WTC11 (cell line): ENCODE measurements at regions not wholly inside any gene's neighbourhood (a gene's known extent, or its start where the extent isn't known, plus 50 kb on each side); places are given as distances from the start of the nearest gene placed in this dataset.

Experiments
- ATAC-seq: fragments of 200-7000 bp; cut with Tn5 transposase; 2 replicates; pipeline ENCODE4 v1.10.0; 2021; ENCODE audit warnings: mild to moderate bottlenecking, moderate library complexity
- CTCF ChIA-PET: fragments of 300-600 bp; sonication (Branson Sonifier 250); formaldehyde crosslinking; loops from one replicate; lab custom pipeline; 2021; ENCODE audit warnings: antibody characterized with exemption; lab: Charles Lee
- POLR2A ChIA-PET: fragments of 350-600 bp; sonication (Branson Sonifier 250); formaldehyde crosslinking; loops from one replicate; lab custom pipeline; 2021; ENCODE audit warnings: antibody characterized with exemption; lab: Charles Lee
- DNase-seq: peaks from one replicate; pipeline ENCODE4 v3.0.0; 2021; ENCODE audit warnings: low spot score
- H3K27ac Mint-ChIP-seq: 2 replicates; pipeline ENCODE4 v1.8.0; 2021; ENCODE audit warnings: mixed read lengths
- H3K27me3 Mint-ChIP-seq: 2 replicates; pipeline ENCODE4 v1.8.0; 2021; ENCODE audit warnings: low read depth, mild to moderate bottlenecking, moderate library complexity, mixed read lengths
- H3K36me3 Mint-ChIP-seq: 2 replicates; pipeline ENCODE4 v1.8.0; 2021; ENCODE audit warnings: mixed read lengths
- H3K4me1 Mint-ChIP-seq: 2 replicates; pipeline ENCODE4 v1.8.0; 2022; ENCODE audit warnings: mixed read lengths
- H3K4me3 Mint-ChIP-seq: 2 replicates; pipeline ENCODE4 v1.8.0; 2021; ENCODE audit warnings: mild to moderate bottlenecking, moderate library complexity, mixed read lengths
- H3K9me3 Mint-ChIP-seq: 2 replicates; pipeline ENCODE4 v1.8.0; 2021; ENCODE audit warnings: mixed read lengths
- ATF1 ChIP-seq: sonication (generic); formaldehyde crosslinking; IDR thresholded peaks from 2 replicates; pipeline ENCODE4 v1.8.1; 2023; ENCODE audit warnings: mild to moderate bottlenecking, moderate library complexity, missing genetic modification reagents
- CREB1 ChIP-seq: sonication (generic); formaldehyde crosslinking; IDR thresholded peaks from 2 replicates; pipeline ENCODE4 v1.8.0; 2023; ENCODE audit warnings: mild to moderate bottlenecking, missing genetic modification reagents
- ESRRA ChIP-seq: sonication (generic); formaldehyde crosslinking; IDR thresholded peaks from 2 replicates; pipeline ENCODE4 v1.8.1; 2022; ENCODE audit warnings: mild to moderate bottlenecking, missing genetic modification reagents, borderline replicate concordance
- ETV6 ChIP-seq: sonication (generic); formaldehyde crosslinking; IDR thresholded peaks from 2 replicates; pipeline ENCODE4 v1.8.1; 2022; ENCODE audit warnings: mild to moderate bottlenecking, missing genetic modification reagents
- JAZF1 ChIP-seq: fragments of 250-450 bp; sonication (Bioruptor Pico); IDR thresholded peaks from 2 replicates; pipeline ENCODE4 v1.9.0; 2021; ENCODE audit warnings: moderate library complexity, mild to moderate bottlenecking, inconsistent platforms
- MXD4 ChIP-seq: fragments of 250-450 bp; sonication (Bioruptor Pico); IDR thresholded peaks from 2 replicates; pipeline ENCODE4 v1.8.0; 2021; ENCODE audit warnings: mild to moderate bottlenecking, moderate library complexity, borderline replicate concordance
- NFATC4 ChIP-seq: fragments of 250-450 bp; sonication (Bioruptor Pico); IDR thresholded peaks from 2 replicates; pipeline ENCODE4 v1.9.0; 2021; ENCODE audit warnings: mild to moderate bottlenecking
- OVOL2 ChIP-seq: fragments of 250-450 bp; sonication (Bioruptor Pico); IDR thresholded peaks from 2 replicates; pipeline ENCODE4 v1.9.0; 2021; ENCODE audit warnings: mild to moderate bottlenecking, borderline replicate concordance
- RORB ChIP-seq: fragments of 250-450 bp; sonication (Bioruptor Pico); IDR thresholded peaks from 2 replicates; pipeline ENCODE4 v1.9.0; 2021; ENCODE audit warnings: mild to moderate bottlenecking
- SP1 ChIP-seq: sonication (generic); formaldehyde crosslinking; conservative IDR thresholded peaks from 2 replicates; pipeline ENCODE4 v1.8.1; 2022; ENCODE audit warnings: missing genetic modification reagents
- TP53 ChIP-seq: sonication (generic); formaldehyde crosslinking; IDR thresholded peaks from 2 replicates; pipeline ENCODE4 v1.8.1; 2023; ENCODE audit warnings: mild to moderate bottlenecking, missing genetic modification reagents
- ZNF263 ChIP-seq: sonication (generic); formaldehyde crosslinking; IDR thresholded peaks from 2 replicates; pipeline ENCODE4 v1.8.1; 2022; ENCODE audit warnings: low read depth, mild to moderate bottlenecking, moderate library complexity, missing genetic modification reagents
- ZNF416 ChIP-seq: fragments of 250-450 bp; sonication (Bioruptor Pico); IDR thresholded peaks from 2 replicates; pipeline ENCODE4 v1.9.0; 2021; ENCODE audit warnings: mild to moderate bottlenecking, inconsistent platforms
- TF ChIP-seq, protein P1 (sequence below): sonication (generic); formaldehyde crosslinking; IDR thresholded peaks from 2 replicates; pipeline ENCODE4 v1.8.0; 2022; ENCODE audit warnings: missing genetic modification reagents
- TF ChIP-seq, protein P2 (sequence below): sonication (generic); formaldehyde crosslinking; IDR thresholded peaks from 2 replicates; pipeline ENCODE4 v1.8.1; 2023; ENCODE audit warnings: mild to moderate bottlenecking, missing genetic modification reagents, moderate library complexity
- TF ChIP-seq, protein P3 (sequence below): sonication (generic); formaldehyde crosslinking; IDR thresholded peaks from 2 replicates; pipeline ENCODE4 v1.8.1; 2023; ENCODE audit warnings: mild to moderate bottlenecking, missing genetic modification reagents, borderline replicate concordance
- TF ChIP-seq, protein P4 (sequence below): fragments of 200-600 bp; IDR thresholded peaks from 2 replicates; pipeline ENCODE4 v1.8.0; 2022; ENCODE audit warnings: antibody characterized with exemption
- TF ChIP-seq, protein P5 (sequence below): sonication (generic); formaldehyde crosslinking; IDR thresholded peaks from 2 replicates; pipeline ENCODE4 v1.8.1; 2023; ENCODE audit warnings: mild to moderate bottlenecking, missing genetic modification reagents
- TF ChIP-seq, protein P6 (sequence below): sonication (generic); formaldehyde crosslinking; IDR thresholded peaks from 2 replicates; pipeline ENCODE4 v1.8.1; 2022; ENCODE audit warnings: mild to moderate bottlenecking, missing genetic modification reagents, moderate library complexity, borderline replicate concordance
- TF ChIP-seq, protein P7 (sequence below): fragments of 250-450 bp; sonication (Bioruptor Pico); conservative IDR thresholded peaks from 2 replicates; pipeline ENCODE4 v1.9.0; 2021; ENCODE audit warnings: mild to moderate bottlenecking
- TF ChIP-seq, protein P8 (sequence below): fragments of 250-450 bp; sonication (Bioruptor Pico); IDR thresholded peaks from 2 replicates; pipeline ENCODE4 v1.8.0; 2021; ENCODE audit warnings: mild to moderate bottlenecking

DNA sequence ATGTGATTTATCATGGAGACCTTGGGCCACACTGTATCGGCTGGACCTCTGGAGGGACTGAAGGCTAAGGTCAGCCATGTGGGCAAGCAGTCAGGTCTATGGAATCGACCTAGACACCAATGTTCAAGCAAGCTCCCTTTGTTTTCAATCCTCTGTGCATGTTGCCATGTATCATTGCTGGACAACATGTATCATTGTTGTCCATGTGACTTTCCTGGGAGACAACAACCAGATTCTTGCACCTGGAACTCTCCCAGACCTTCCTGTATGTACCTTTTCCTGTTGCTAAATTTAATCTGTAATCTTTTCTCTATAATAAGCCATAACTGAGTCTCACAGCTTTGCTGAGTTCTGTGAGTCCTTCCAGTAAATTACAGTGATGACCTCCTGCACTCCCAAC is 329.4 kb upstream of the BOD1L1 start (continued):
- TF ChIP-seq, protein P1, sequence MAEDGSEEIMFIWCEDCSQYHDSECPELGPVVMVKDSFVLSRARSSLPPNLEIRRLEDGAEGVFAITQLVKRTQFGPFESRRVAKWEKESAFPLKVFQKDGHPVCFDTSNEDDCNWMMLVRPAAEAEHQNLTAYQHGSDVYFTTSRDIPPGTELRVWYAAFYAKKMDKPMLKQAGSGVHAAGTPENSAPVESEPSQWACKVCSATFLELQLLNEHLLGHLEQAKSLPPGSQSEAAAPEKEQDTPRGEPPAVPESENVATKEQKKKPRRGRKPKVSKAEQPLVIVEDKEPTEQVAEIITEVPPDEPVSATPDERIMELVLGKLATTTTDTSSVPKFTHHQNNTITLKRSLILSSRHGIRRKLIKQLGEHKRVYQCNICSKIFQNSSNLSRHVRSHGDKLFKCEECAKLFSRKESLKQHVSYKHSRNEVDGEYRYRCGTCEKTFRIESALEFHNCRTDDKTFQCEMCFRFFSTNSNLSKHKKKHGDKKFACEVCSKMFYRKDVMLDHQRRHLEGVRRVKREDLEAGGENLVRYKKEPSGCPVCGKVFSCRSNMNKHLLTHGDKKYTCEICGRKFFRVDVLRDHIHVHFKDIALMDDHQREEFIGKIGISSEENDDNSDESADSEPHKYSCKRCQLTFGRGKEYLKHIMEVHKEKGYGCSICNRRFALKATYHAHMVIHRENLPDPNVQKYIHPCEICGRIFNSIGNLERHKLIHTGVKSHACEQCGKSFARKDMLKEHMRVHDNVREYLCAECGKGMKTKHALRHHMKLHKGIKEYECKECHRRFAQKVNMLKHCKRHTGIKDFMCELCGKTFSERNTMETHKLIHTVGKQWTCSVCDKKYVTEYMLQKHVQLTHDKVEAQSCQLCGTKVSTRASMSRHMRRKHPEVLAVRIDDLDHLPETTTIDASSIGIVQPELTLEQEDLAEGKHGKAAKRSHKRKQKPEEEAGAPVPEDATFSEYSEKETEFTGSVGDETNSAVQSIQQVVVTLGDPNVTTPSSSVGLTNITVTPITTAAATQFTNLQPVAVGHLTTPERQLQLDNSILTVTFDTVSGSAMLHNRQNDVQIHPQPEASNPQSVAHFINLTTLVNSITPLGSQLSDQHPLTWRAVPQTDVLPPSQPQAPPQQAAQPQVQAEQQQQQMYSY: no peak
- TF ChIP-seq, protein P2, sequence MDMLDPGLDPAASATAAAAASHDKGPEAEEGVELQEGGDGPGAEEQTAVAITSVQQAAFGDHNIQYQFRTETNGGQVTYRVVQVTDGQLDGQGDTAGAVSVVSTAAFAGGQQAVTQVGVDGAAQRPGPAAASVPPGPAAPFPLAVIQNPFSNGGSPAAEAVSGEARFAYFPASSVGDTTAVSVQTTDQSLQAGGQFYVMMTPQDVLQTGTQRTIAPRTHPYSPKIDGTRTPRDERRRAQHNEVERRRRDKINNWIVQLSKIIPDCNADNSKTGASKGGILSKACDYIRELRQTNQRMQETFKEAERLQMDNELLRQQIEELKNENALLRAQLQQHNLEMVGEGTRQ (CRISPR knock-in tag): no peak
- TF ChIP-seq ZNF416 (CRISPR knock-in tag) (no peak), ATF1 (CRISPR knock-in tag) (no peak), ETV6 (CRISPR knock-in tag) (no peak), OVOL2 (CRISPR knock-in tag) (no peak)
- TF ChIP-seq, protein P3, sequence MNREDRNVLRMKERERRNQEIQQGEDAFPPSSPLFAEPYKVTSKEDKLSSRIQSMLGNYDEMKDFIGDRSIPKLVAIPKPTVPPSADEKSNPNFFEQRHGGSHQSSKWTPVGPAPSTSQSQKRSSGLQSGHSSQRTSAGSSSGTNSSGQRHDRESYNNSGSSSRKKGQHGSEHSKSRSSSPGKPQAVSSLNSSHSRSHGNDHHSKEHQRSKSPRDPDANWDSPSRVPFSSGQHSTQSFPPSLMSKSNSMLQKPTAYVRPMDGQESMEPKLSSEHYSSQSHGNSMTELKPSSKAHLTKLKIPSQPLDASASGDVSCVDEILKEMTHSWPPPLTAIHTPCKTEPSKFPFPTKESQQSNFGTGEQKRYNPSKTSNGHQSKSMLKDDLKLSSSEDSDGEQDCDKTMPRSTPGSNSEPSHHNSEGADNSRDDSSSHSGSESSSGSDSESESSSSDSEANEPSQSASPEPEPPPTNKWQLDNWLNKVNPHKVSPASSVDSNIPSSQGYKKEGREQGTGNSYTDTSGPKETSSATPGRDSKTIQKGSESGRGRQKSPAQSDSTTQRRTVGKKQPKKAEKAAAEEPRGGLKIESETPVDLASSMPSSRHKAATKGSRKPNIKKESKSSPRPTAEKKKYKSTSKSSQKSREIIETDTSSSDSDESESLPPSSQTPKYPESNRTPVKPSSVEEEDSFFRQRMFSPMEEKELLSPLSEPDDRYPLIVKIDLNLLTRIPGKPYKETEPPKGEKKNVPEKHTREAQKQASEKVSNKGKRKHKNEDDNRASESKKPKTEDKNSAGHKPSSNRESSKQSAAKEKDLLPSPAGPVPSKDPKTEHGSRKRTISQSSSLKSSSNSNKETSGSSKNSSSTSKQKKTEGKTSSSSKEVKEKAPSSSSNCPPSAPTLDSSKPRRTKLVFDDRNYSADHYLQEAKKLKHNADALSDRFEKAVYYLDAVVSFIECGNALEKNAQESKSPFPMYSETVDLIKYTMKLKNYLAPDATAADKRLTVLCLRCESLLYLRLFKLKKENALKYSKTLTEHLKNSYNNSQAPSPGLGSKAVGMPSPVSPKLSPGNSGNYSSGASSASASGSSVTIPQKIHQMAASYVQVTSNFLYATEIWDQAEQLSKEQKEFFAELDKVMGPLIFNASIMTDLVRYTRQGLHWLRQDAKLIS: no peak

DNA sequence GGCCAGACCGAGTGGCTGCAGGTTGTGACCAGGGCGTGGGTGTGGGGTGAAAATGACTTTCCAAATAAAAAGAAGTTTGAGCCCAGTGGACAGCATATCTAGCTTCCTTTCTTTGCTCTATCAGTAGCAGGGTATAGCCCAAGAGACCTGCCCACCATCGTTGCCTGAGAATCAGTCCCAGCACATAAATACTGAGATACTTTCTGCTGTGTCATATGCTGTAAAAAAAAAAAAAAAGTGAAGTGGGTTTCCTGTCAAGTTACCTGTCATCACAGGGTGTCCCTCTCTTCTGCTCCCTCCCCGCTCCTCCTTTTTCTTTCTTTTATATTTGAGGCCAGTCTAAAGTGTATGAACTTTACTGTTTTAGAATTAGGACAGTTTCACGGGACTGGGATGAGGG is 330.3 kb upstream of the BOD1L1 start:
- Mint-ChIP-seq H3K27me3 (no peaks in the 10 kb centered on the region), H3K9me3 (no peaks in the 10 kb centered on the region), H3K4me1 (peaks cover 3% of the 10 kb centered on the region; the same call in 1 of the 2 replicates), H3K4me3 (no peak overlapping the region), H3K27ac (no peak overlapping the region), H3K36me3 (no peaks in the 10 kb centered on the region)
- CTCF ChIA-PET: no interaction called here
- ATAC-seq (no peak), DNase-seq (no peak)
- POLR2A ChIA-PET: no interaction called here
- no peak for TF ChIP-seq TP53 (CRISPR knock-in tag)
- TF ChIP-seq, protein P4, sequence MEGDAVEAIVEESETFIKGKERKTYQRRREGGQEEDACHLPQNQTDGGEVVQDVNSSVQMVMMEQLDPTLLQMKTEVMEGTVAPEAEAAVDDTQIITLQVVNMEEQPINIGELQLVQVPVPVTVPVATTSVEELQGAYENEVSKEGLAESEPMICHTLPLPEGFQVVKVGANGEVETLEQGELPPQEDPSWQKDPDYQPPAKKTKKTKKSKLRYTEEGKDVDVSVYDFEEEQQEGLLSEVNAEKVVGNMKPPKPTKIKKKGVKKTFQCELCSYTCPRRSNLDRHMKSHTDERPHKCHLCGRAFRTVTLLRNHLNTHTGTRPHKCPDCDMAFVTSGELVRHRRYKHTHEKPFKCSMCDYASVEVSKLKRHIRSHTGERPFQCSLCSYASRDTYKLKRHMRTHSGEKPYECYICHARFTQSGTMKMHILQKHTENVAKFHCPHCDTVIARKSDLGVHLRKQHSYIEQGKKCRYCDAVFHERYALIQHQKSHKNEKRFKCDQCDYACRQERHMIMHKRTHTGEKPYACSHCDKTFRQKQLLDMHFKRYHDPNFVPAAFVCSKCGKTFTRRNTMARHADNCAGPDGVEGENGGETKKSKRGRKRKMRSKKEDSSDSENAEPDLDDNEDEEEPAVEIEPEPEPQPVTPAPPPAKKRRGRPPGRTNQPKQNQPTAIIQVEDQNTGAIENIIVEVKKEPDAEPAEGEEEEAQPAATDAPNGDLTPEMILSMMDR: no peak
- TF ChIP-seq, protein P5, sequence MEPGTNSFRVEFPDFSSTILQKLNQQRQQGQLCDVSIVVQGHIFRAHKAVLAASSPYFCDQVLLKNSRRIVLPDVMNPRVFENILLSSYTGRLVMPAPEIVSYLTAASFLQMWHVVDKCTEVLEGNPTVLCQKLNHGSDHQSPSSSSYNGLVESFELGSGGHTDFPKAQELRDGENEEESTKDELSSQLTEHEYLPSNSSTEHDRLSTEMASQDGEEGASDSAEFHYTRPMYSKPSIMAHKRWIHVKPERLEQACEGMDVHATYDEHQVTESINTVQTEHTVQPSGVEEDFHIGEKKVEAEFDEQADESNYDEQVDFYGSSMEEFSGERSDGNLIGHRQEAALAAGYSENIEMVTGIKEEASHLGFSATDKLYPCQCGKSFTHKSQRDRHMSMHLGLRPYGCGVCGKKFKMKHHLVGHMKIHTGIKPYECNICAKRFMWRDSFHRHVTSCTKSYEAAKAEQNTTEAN: no peak
- TF ChIP-seq RORB: no peak
- TF ChIP-seq MXD4 (CRISPR knock-in tag): no peak
- no peak for TF ChIP-seq ESRRA (CRISPR knock-in tag)
- no peak for TF ChIP-seq ZNF416 (CRISPR knock-in tag)
- no peak for TF ChIP-seq SP1 (CRISPR knock-in tag)
- TF ChIP-seq, protein P6, sequence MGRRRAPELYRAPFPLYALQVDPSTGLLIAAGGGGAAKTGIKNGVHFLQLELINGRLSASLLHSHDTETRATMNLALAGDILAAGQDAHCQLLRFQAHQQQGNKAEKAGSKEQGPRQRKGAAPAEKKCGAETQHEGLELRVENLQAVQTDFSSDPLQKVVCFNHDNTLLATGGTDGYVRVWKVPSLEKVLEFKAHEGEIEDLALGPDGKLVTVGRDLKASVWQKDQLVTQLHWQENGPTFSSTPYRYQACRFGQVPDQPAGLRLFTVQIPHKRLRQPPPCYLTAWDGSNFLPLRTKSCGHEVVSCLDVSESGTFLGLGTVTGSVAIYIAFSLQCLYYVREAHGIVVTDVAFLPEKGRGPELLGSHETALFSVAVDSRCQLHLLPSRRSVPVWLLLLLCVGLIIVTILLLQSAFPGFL (CRISPR knock-in tag): no peak
- no peak for TF ChIP-seq JAZF1 (CRISPR knock-in tag)
- no peak for TF ChIP-seq NFATC4 (CRISPR knock-in tag)
- TF ChIP-seq ZNF263 (CRISPR knock-in tag): no peak
- TF ChIP-seq, protein P7, sequence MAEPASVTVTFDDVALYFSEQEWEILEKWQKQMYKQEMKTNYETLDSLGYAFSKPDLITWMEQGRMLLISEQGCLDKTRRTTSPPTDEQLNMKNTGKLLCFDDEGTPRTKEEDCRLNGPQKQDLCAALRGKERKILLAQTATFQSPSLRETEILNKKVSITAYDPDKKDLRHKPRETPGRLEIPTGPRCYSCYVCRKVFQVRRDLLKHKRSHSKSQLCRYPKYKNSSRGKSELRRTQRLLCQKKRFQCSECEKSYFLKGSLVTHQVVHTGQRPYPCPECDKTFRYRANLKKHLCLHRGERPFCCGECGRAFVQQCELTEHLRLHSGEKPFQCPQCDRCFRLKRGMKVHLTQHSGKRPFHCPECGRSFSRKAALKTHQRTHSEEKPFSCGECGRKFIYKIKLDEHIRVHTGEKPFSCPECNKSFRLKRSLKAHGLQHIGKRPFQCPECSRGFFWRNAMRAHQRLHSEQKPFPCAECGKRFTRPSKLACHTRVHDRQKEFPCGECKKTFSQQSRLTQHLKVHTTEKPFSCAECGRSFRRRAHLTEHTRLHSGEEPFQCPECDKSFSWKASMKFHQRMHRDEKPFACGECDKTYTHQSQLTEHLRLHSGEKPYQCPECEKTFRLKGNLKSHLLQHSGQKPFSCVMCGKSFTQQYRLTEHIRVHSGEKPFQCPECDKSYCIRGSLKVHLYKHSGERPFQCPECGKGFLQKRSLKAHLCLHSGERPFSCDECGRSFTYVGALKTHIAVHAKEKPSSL (CRISPR knock-in tag): no peak
- no peak for TF ChIP-seq CREB1 (CRISPR knock-in tag)
- TF ChIP-seq, protein P8, sequence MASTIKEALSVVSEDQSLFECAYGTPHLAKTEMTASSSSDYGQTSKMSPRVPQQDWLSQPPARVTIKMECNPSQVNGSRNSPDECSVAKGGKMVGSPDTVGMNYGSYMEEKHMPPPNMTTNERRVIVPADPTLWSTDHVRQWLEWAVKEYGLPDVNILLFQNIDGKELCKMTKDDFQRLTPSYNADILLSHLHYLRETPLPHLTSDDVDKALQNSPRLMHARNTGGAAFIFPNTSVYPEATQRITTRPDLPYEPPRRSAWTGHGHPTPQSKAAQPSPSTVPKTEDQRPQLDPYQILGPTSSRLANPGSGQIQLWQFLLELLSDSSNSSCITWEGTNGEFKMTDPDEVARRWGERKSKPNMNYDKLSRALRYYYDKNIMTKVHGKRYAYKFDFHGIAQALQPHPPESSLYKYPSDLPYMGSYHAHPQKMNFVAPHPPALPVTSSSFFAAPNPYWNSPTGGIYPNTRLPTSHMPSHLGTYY (CRISPR knock-in tag): no peak
